ENCODE measurements at regions not wholly inside any gene's neighbourhood (a gene's known extent, or its start where the extent isn't known, plus 50 kb on each side); places are given as distances from the start of the nearest gene placed in this dataset.

GRCh38 chr4:25527034-25527433, 128.6 kb upstream of the SLC34A2 start (continued):
- TF ChIP-seq ZNF462 (CRISPR knock-in tag; IDR thresholded peaks at IDR 0.05): no peak
- no peak for TF ChIP-seq EZH2 (IDR thresholded peaks at IDR 0.05; ENCODE audit: low read depth, unreplicated experiment)
- no peak for TF ChIP-seq EZH2phosphoT487 (IDR thresholded peaks at IDR 0.05; ENCODE audit: unreplicated experiment)
- TF ChIP-seq ZNF331 (CRISPR knock-in tag; IDR thresholded peaks at IDR 0.05; ENCODE audit: low read depth): no peak
- no peak for TF ChIP-seq POLR2AphosphoS5 (IDR thresholded peaks at IDR 0.05; ENCODE audit: low read depth)
- TF ChIP-seq CTCF (conservative IDR thresholded peaks at IDR 0.05; ENCODE audit: low read depth in 2 of 2): no peak

GRCh38 chr4:25528391-25528790, 127.3 kb upstream of the SLC34A2 start:
- H3K4me2 ChIP-seq: no peak overlapping the region
- no peak overlapping the region for H3K27ac ChIP-seq (ENCODE audit: low read depth)
- DNase-seq (ENCODE audit: low spot score): no peak
- Mint-ChIP-seq H3K27ac (no peak overlapping the region), H3K4me1 (peaks cover 7% of the 10 kb centered on the region), H3K27me3 (ENCODE audit: insufficient read depth, low read depth, poor library complexity) (peaks cover 9% of the 10 kb centered on the region), H3K36me3 (ENCODE audit: low read depth) (no peaks in the 10 kb centered on the region), H3K9me3 (no peaks in the 10 kb centered on the region), H3K4me3 (no peak overlapping the region)
- no peaks in the 10 kb centered on the region for H3K4me1 ChIP-seq (ENCODE audit: insufficient read depth)
- H3F3A ChIP-seq (replicated peaks; ENCODE audit: low read depth): no peaks in the 10 kb centered on the region
- no peaks in the 10 kb centered on the region for H4K20me1 ChIP-seq (replicated peaks; ENCODE audit: insufficient read depth)
- no peaks in the 10 kb centered on the region for H3K9me2 ChIP-seq (ENCODE audit: insufficient read depth)
- H2AFZ ChIP-seq: no peak overlapping the region
- H3K4me3 ChIP-seq: no peak overlapping the region
- ATAC-seq: no peak
- no peaks in the 10 kb centered on the region for H3K79me2 ChIP-seq (replicated peaks; ENCODE audit: insufficient read depth)
- no peaks in the 10 kb centered on the region for H3K27me3 ChIP-seq (ENCODE audit: insufficient read depth)
- no peaks in the 10 kb centered on the region for H3K36me3 ChIP-seq (ENCODE audit: insufficient read depth)
- TF ChIP-seq NANOG (IDR thresholded peaks at IDR 0.05; ENCODE audit: borderline replicate concordance) (no peak), CREB1 (CRISPR knock-in tag; IDR thresholded peaks at IDR 0.05; ENCODE audit: low read depth) (no peak), ZNF114 (CRISPR knock-in tag; IDR thresholded peaks at IDR 0.05) (no peak), REST (IDR thresholded peaks at IDR 0.05; ENCODE audit: unreplicated experiment) (no peak)
